ENCODE measurements at regions not wholly inside any gene's neighbourhood (a gene's known extent, or its start where the extent isn't known, plus 50 kb on each side); places are given as distances from the start of the nearest gene placed in this dataset.

DNA sequence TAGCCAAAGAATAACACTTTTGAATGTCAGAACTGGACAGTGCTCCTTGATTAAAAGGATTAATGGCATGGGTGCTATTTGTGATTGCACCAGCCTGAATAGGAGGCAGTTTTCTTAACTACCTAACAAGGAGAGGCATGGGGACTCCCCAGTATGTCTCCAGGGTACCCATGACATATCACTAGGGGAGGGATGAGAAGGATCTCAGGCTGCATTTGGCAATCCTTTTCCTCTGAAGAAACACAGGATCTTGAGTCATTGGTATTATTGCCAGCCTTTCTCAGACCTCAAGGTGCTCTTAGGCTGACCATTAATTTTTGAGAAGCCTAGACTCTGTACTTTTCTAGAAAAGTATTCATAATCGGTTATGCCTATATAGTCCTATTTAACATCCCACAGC lies 77.5 kb upstream of the NPVF start:
- H3K4me3 ChIP-seq = no peak overlapping the region
- no peak for DNase-seq (ENCODE audit: low spot score)
- H3K27ac ChIP-seq = no peak overlapping the region
- TF ChIP-seq, protein P1, sequence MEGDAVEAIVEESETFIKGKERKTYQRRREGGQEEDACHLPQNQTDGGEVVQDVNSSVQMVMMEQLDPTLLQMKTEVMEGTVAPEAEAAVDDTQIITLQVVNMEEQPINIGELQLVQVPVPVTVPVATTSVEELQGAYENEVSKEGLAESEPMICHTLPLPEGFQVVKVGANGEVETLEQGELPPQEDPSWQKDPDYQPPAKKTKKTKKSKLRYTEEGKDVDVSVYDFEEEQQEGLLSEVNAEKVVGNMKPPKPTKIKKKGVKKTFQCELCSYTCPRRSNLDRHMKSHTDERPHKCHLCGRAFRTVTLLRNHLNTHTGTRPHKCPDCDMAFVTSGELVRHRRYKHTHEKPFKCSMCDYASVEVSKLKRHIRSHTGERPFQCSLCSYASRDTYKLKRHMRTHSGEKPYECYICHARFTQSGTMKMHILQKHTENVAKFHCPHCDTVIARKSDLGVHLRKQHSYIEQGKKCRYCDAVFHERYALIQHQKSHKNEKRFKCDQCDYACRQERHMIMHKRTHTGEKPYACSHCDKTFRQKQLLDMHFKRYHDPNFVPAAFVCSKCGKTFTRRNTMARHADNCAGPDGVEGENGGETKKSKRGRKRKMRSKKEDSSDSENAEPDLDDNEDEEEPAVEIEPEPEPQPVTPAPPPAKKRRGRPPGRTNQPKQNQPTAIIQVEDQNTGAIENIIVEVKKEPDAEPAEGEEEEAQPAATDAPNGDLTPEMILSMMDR (IDR thresholded peaks at IDR 0.05) = no peak

DNA sequence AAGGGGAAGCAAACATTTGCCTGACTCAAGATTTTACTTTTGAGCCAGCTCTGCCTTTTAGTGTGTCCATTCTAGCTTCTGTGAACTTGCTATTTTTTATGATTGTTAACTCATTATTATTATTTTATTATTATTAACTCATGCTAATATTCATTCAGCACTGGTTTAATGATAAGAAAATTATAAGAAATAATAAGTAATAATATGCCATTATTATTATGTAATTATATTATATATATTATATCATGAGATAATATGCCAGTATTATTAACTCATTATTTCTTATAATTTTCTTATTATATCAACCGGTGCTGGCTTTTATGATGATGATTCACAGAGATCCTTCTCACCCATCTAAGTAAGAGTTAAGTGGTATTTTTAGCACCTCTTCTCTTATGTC lies 79.3 kb upstream of the NPVF start:
- no peak for DNase-seq (ENCODE audit: low spot score)
- TF ChIP-seq, protein P1 (IDR thresholded peaks at IDR 0.05) = no peak
- Histone ChIP-seq H3K27ac (no peak overlapping the region), H3K4me3 (no peak overlapping the region)

DNA sequence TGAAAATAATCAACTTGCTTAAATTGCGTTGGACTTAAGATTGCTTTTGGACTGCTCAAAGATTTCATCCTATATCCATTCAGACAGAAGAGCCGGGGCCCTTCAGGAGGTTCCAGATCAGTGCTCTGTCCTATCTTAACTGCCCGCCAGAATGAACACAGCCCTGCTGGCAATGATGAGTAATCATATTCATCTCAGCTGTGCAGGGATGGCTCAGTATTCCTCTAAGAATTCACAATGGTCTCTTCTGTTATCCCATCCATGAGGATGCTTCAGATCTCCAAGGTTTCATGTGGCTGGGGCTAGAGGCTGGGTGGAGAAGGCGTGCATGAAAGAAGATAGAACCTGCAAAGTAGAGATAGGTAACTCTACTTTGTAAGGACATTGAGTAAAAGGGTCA lies 80.0 kb upstream of the NPVF start:
- DNase-seq (ENCODE audit: low spot score) = no peak

DNA sequence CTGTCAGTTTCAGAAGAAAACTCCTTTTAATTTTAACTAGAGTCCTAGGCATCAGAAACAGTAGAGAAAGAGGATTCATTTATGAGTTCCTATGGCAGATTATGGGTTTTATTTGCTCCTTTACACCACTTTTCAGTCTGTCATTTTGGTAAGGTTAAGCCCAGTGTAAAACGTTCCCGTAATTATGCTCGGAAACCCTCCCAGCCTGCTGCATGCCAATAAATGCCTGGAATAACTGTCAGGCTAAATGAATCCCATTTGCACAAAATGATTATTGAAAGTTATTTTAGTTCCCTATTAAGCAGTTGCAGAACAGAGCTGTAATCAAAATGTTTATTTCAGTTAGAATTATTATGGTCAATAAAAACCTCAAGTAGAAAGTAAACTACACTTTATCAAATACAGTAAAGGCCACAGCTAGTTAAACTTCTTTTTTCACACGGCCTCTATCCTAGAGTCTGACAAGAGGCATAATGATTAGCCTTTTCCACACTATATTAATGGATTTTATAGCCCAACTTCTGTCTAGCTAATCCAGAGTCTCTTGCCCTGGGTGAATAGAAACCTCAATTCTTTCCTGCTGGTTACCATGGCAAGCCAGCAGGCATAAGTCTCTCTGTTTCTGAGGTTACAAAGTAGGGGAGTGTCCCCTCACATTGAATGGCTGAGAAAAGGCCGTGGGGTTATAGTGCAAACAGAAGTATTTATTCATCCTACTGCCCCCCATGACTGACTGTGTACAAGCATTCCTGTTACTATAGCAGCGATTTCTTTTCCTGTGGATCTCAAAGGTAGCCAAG lies 80.8 kb upstream of the NPVF start:
- H3K27ac ChIP-seq = no peak overlapping the region
- no peak overlapping the region for H3K4me3 ChIP-seq
- TF ChIP-seq, protein P1 (IDR thresholded peaks at IDR 0.05) = no peak
- DNase-seq (ENCODE audit: low spot score) = no peak

More for the DNA sequence above, 80.0 kb upstream of the NPVF start:
- TF ChIP-seq, protein P1 (IDR thresholded peaks at IDR 0.05) = no peak
- no peak overlapping the region for H3K27ac ChIP-seq
- no peak overlapping the region for H3K4me3 ChIP-seq

DNA sequence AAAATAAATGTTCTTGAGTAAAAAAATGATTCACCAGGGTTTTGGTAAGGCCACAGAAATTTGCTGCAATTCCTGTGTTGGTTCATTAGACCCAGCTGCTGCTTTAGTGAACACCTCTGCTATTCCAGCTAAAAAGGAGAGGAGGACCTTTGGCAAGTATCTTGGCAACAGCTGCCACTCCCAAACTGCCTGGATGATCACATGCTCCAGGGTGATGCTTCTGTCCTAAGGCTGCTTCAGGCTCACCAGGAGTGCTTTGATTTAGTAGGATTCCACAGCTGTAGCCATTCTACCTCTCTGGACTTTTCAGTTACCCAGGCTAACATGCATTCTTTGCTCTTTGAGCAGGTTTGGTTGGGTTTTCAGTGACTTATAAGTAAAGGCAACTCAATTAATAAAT lies 82.6 kb upstream of the NPVF start:
- Histone ChIP-seq H3K27ac (no peak overlapping the region), H3K4me3 (no peak overlapping the region)
- no peak for DNase-seq (ENCODE audit: low spot score)
- TF ChIP-seq, protein P1 (IDR thresholded peaks at IDR 0.05) = no peak

DNA sequence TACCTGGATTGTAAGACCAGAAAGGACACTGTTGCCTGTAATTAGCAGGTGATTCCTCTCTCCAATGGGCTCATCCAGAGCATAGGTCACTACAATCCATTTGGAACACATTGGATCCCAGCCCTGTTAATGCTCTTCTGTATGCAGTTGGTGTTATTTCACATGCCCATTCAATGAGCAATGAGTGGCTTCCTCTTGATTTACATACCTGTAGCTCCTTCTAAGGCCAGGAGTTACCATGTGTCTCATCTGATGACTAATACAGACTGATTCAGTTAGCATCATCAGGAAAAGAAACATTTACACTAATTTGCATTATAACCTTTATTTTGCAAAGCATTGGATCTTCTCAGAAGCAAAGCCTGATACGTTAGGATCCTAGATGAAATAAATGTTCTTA lies 83.1 kb upstream of the NPVF start:
- Histone ChIP-seq H3K27ac (no peak overlapping the region), H3K4me3 (no peak overlapping the region)
- no peak for DNase-seq (ENCODE audit: low spot score)
- TF ChIP-seq, protein P1 (IDR thresholded peaks at IDR 0.05) = no peak

DNA sequence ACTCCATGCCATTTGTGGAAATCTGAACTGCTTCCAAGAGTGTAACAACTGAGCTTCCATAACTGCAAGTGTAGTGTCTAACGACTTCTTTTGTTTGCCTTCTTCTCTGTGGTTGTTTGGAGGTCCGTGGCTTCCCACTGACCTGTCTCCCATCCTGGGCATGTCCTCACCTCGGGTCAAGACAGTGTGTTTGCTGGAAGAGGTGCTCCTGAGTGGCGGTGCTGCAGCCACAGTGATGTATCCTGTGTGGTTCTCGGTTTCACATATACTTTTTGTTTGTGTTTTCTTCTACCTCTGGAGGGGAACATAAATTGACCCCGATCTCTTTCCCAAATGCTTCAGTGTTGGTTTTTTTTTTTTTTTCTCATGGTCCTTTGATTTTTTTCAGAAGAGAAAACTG lies 84.7 kb upstream of the NPVF start:
- TF ChIP-seq, protein P1 (IDR thresholded peaks at IDR 0.05) = no peak
- H3K27ac ChIP-seq = no peak overlapping the region
- no peak for DNase-seq (ENCODE audit: low spot score)
- no peak overlapping the region for H3K4me3 ChIP-seq
